ENCODE measurements at regions not wholly inside any gene's neighbourhood (a gene's known extent, or its start where the extent isn't known, plus 50 kb on each side); places are given as distances from the start of the nearest gene placed in this dataset.

DNA sequence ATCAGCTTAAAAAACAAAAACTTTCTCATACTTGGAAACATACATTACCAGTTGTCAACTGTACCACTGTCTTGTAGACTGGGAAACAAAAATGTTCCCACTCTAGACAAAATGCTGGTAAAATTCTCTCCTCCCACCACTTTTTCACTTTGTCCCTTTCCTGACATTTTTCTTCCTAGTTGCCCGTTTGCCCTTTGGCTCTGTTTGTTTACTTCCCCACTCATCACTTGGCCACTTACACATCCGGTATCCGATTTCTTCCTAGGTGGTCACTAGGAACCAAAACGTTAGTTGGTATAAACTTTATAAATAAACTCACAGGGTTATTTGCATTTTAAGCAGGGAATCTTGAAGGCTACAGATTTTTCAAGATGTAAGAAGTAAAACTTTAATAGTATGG, 84.9 kb downstream of the METTL4 start:
- TF ChIP-seq, protein P1, sequence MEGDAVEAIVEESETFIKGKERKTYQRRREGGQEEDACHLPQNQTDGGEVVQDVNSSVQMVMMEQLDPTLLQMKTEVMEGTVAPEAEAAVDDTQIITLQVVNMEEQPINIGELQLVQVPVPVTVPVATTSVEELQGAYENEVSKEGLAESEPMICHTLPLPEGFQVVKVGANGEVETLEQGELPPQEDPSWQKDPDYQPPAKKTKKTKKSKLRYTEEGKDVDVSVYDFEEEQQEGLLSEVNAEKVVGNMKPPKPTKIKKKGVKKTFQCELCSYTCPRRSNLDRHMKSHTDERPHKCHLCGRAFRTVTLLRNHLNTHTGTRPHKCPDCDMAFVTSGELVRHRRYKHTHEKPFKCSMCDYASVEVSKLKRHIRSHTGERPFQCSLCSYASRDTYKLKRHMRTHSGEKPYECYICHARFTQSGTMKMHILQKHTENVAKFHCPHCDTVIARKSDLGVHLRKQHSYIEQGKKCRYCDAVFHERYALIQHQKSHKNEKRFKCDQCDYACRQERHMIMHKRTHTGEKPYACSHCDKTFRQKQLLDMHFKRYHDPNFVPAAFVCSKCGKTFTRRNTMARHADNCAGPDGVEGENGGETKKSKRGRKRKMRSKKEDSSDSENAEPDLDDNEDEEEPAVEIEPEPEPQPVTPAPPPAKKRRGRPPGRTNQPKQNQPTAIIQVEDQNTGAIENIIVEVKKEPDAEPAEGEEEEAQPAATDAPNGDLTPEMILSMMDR (IDR thresholded peaks at IDR 0.05) = no peak
- Histone ChIP-seq H3K4me1 (ENCODE audit: low read depth) (no peaks in the 10 kb centered on the region), H3K4me3 (no peak overlapping the region), H3K9me3 (no peaks in the 10 kb centered on the region), H3K36me3 (ENCODE audit: low read depth) (no peaks in the 10 kb centered on the region)
- DNase-seq (no peak), ATAC-seq (no peak)
- intact Hi-C loops (cut with DNase I, micrococcal nuclease) = no loop called here

All from mucosa of descending colon (tissue), 3 donors.